ENCODE measurements at regions not wholly inside any gene's neighbourhood (a gene's known extent, or its start where the extent isn't known, plus 50 kb on each side); places are given as distances from the start of the nearest gene placed in this dataset.

GRCh38 chr18:45317948-45318640 lies 297.2 kb upstream of the SLC14A2 start:
- H3K36me3 ChIP-seq: no peaks in the 10 kb centered on the region
- H3K4me3 ChIP-seq: no peak overlapping the region
- H3K27ac ChIP-seq (replicated peaks in 1 of 4): no peak overlapping the region
- WGBS: 83% methylated on average over 10 of the region's 10 CpGs
- intact Hi-C loops (cut with DNase I): no loop called here
- H3K27me3 ChIP-seq: no peaks in the 10 kb centered on the region
- peaks cover 13 to 14% (median 14%) of the 10 kb centered on the region in 4 donors for H3K4me1 ChIP-seq
- no peak for DNase-seq (ENCODE audit: extremely low spot score)
- TF ChIP-seq POLR2A (IDR thresholded peaks at IDR 0.05; ENCODE audit: low read depth) (no peak), CTCF (IDR thresholded peaks at IDR 0.05) (no peak), EP300 (IDR thresholded peaks at IDR 0.05) (no peak), POLR2AphosphoS5 (IDR thresholded peaks at IDR 0.05) (no peak)
- H3K9me3 ChIP-seq: no peaks in the 10 kb centered on the region

- TF ChIP-seq CTCF (IDR thresholded peaks at IDR 0.05): no peak
- TF ChIP-seq POLR2AphosphoS5 (IDR thresholded peaks at IDR 0.05): no peak
- no peak for TF ChIP-seq POLR2A (IDR thresholded peaks at IDR 0.05; ENCODE audit: low read depth)
- H3K4me1 ChIP-seq: peaks cover 13 to 29% (median 20%) of the 10 kb centered on the region in 4 donors
- no peak overlapping the region for H3K27ac ChIP-seq (replicated peaks in 1 of 4)
- H3K27me3 ChIP-seq: no peaks in the 10 kb centered on the region
- no peaks in the 10 kb centered on the region for H3K9me3 ChIP-seq
- intact Hi-C loops (cut with DNase I): no loop called here
- no peaks in the 10 kb centered on the region for H3K36me3 ChIP-seq
- 80% methylated on average over 3 of the region's 3 CpGs for WGBS
- no peak overlapping the region for H3K4me3 ChIP-seq
- DNase-seq (ENCODE audit: extremely low spot score): no peak
Measured at GRCh38 chr18:45320724-45321123, 294.6 kb upstream of the SLC14A2 start.

GRCh38 chr18:45321520-45321919 lies 293.8 kb upstream of the SLC14A2 start:
- Histone ChIP-seq H3K4me1 (peaks cover 13 to 29% (median 20%) of the 10 kb centered on the region in 4 donors), H3K4me3 (no peak overlapping the region), H3K27ac (replicated peaks in 1 of 4) (no peak overlapping the region), H3K36me3 (no peaks in the 10 kb centered on the region), H3K27me3 (no peaks in the 10 kb centered on the region), H3K9me3 (no peaks in the 10 kb centered on the region)
- WGBS: 75% methylated on average over 8 of the region's 8 CpGs
- TF ChIP-seq POLR2A (IDR thresholded peaks at IDR 0.05; ENCODE audit: low read depth): no peak
- TF ChIP-seq POLR2AphosphoS5 (IDR thresholded peaks at IDR 0.05): no peak
- intact Hi-C loops (cut with DNase I): no loop called here
- DNase-seq (ENCODE audit: extremely low spot score): no peak

GRCh38 chr18:45322343-45322742 lies 292.9 kb upstream of the SLC14A2 start:
- TF ChIP-seq POLR2A (IDR thresholded peaks at IDR 0.05; ENCODE audit: low read depth) (no peak), CTCF (IDR thresholded peaks at IDR 0.05) (no peak), POLR2AphosphoS5 (IDR thresholded peaks at IDR 0.05) (no peak), EP300 (IDR thresholded peaks at IDR 0.05) (no peak)
- intact Hi-C loops (cut with DNase I): no loop called here
- no peaks in the 10 kb centered on the region for H3K36me3 ChIP-seq
- H3K4me1 ChIP-seq: peaks cover 13 to 29% (median 20%) of the 10 kb centered on the region in 4 donors
- DNase-seq (ENCODE audit: extremely low spot score): no peak
- H3K9me3 ChIP-seq: no peaks in the 10 kb centered on the region
- no peaks in the 10 kb centered on the region for H3K27me3 ChIP-seq
- no peak overlapping the region for H3K4me3 ChIP-seq
- H3K27ac ChIP-seq (replicated peaks in 1 of 4): no peak overlapping the region
- 88% methylated on average over 4 of the region's 4 CpGs for WGBS

- H3K27me3 ChIP-seq: no peaks in the 10 kb centered on the region
- H3K4me3 ChIP-seq: no peak overlapping the region
- TF ChIP-seq EP300 (IDR thresholded peaks at IDR 0.05) (no peak), POLR2A (IDR thresholded peaks at IDR 0.05; ENCODE audit: low read depth) (no peak), POLR2AphosphoS5 (IDR thresholded peaks at IDR 0.05) (no peak), CTCF (IDR thresholded peaks at IDR 0.05) (no peak)
- peaks cover 13 to 33% (median 24%) of the 10 kb centered on the region in 4 donors for H3K4me1 ChIP-seq
- intact Hi-C loops (cut with DNase I): no loop called here
- no peaks in the 10 kb centered on the region for H3K9me3 ChIP-seq
- 68% methylated on average over 3 of the region's 3 CpGs for WGBS
- DNase-seq (ENCODE audit: extremely low spot score): no peak
- no peaks in the 10 kb centered on the region for H3K36me3 ChIP-seq
- H3K27ac ChIP-seq (replicated peaks in 1 of 4): peak overlapping the region in 2 of 4 donors; percentile 5 to 34
Measured at GRCh38 chr18:45324101-45324494, 291.2 kb upstream of the SLC14A2 start.
